ENCODE measurements at regions not wholly inside any gene's neighbourhood (a gene's known extent, or its start where the extent isn't known, plus 50 kb on each side); places are given as distances from the start of the nearest gene placed in this dataset.

- H4K20me1 ChIP-seq (ENCODE audit: low read depth, low read length) = no peaks in the 10 kb centered on the region
- H3K27me3 ChIP-seq (ENCODE audit: low read length) = no peaks in the 10 kb centered on the region
- H2AFZ ChIP-seq (ENCODE audit: low read depth, low read length, severe bottlenecking) = no peak overlapping the region
- H3K9me3 ChIP-seq (ENCODE audit: insufficient read depth, low read length) = no peaks in the 10 kb centered on the region
- no peaks in the 10 kb centered on the region for H3K36me3 ChIP-seq (ENCODE audit: low read length)
- no peak overlapping the region for H3K27ac ChIP-seq (ENCODE audit: low read depth, low read length)
- H3K4me2 ChIP-seq (ENCODE audit: low read depth, low read length, poor library complexity, severe bottlenecking) = no peak overlapping the region
- H3F3A ChIP-seq (ENCODE audit: insufficient read depth) = no peaks in the 10 kb centered on the region
- no peak overlapping the region for H3K9ac ChIP-seq (ENCODE audit: low read length)
- H3K9me2 ChIP-seq (replicated peaks; ENCODE audit: insufficient read depth, low read length) = no peaks in the 10 kb centered on the region
- TF ChIP-seq CTCF (IDR thresholded peaks at IDR 0.05; ENCODE audit: insufficient read depth, low read length, poor library complexity, severe bottlenecking) (no peak), EZH2phosphoT487 (conservative IDR thresholded peaks at IDR 0.05; ENCODE audit: low read length) (no peak)
- no peak overlapping the region for H3K4me3 ChIP-seq (ENCODE audit: insufficient read depth, low read length, poor library complexity, severe bottlenecking)
- no peaks in the 10 kb centered on the region for H3K79me2 ChIP-seq (ENCODE audit: insufficient read depth, low read length)
These were observed 77.2 kb downstream of the BTG1 start for GRCh38 chr12:92068459-92068858.

GRCh38 chr12:92065639-92066038, 80.0 kb downstream of the BTG1 start:
- no peak overlapping the region for H2AFZ ChIP-seq (ENCODE audit: low read depth, low read length, severe bottlenecking)
- H3K36me3 ChIP-seq (ENCODE audit: low read length) = no peaks in the 10 kb centered on the region
- H3K9me2 ChIP-seq (replicated peaks; ENCODE audit: insufficient read depth, low read length) = no peaks in the 10 kb centered on the region
- H3F3A ChIP-seq (ENCODE audit: insufficient read depth) = no peaks in the 10 kb centered on the region
- H3K27me3 ChIP-seq (ENCODE audit: low read length) = no peaks in the 10 kb centered on the region
- H3K27ac ChIP-seq (ENCODE audit: low read depth, low read length) = no peak overlapping the region
- no peak overlapping the region for H3K4me2 ChIP-seq (ENCODE audit: low read depth, low read length, poor library complexity, severe bottlenecking)
- no peaks in the 10 kb centered on the region for H4K20me1 ChIP-seq (ENCODE audit: low read depth, low read length)
- no peaks in the 10 kb centered on the region for H3K79me2 ChIP-seq (ENCODE audit: insufficient read depth, low read length)
- TF ChIP-seq EZH2phosphoT487 (conservative IDR thresholded peaks at IDR 0.05; ENCODE audit: low read length) (no peak), CTCF (IDR thresholded peaks at IDR 0.05; ENCODE audit: insufficient read depth, low read length, poor library complexity, severe bottlenecking) (no peak)
- no peak overlapping the region for H3K4me3 ChIP-seq (ENCODE audit: insufficient read depth, low read length, poor library complexity, severe bottlenecking)
- no peak overlapping the region for H3K9ac ChIP-seq (ENCODE audit: low read length)
- no peaks in the 10 kb centered on the region for H3K9me3 ChIP-seq (ENCODE audit: insufficient read depth, low read length)

GRCh38 chr12:92065018-92065499, 80.6 kb downstream of the BTG1 start:
- no peaks in the 10 kb centered on the region for H4K20me1 ChIP-seq (ENCODE audit: low read depth, low read length)
- H3F3A ChIP-seq (ENCODE audit: insufficient read depth) = no peaks in the 10 kb centered on the region
- H3K9me2 ChIP-seq (replicated peaks; ENCODE audit: insufficient read depth, low read length) = no peaks in the 10 kb centered on the region
- no peak overlapping the region for H3K4me3 ChIP-seq (ENCODE audit: insufficient read depth, low read length, poor library complexity, severe bottlenecking)
- H3K27me3 ChIP-seq (ENCODE audit: low read length) = no peaks in the 10 kb centered on the region
- TF ChIP-seq EZH2phosphoT487 (conservative IDR thresholded peaks at IDR 0.05; ENCODE audit: low read length) = no peak
- no peaks in the 10 kb centered on the region for H3K9me3 ChIP-seq (ENCODE audit: insufficient read depth, low read length)
- no peaks in the 10 kb centered on the region for H3K36me3 ChIP-seq (ENCODE audit: low read length)
- H3K79me2 ChIP-seq (ENCODE audit: insufficient read depth, low read length) = no peaks in the 10 kb centered on the region
- no peak overlapping the region for H3K9ac ChIP-seq (ENCODE audit: low read length)
- no peak overlapping the region for H2AFZ ChIP-seq (ENCODE audit: low read depth, low read length, severe bottlenecking)
- no peak overlapping the region for H3K27ac ChIP-seq (ENCODE audit: low read depth, low read length)
- no peak overlapping the region for H3K4me2 ChIP-seq (ENCODE audit: low read depth, low read length, poor library complexity, severe bottlenecking)

- Histone ChIP-seq H3K4me3 (ENCODE audit: insufficient read depth, low read length, poor library complexity, severe bottlenecking) (no peak overlapping the region), H4K20me1 (ENCODE audit: low read depth, low read length) (no peaks in the 10 kb centered on the region), H2AFZ (ENCODE audit: low read depth, low read length, severe bottlenecking) (no peak overlapping the region), H3K79me2 (ENCODE audit: insufficient read depth, low read length) (no peaks in the 10 kb centered on the region), H3K9me2 (replicated peaks; ENCODE audit: insufficient read depth, low read length) (no peaks in the 10 kb centered on the region), H3K9ac (ENCODE audit: low read length) (no peak overlapping the region), H3F3A (ENCODE audit: insufficient read depth) (no peaks in the 10 kb centered on the region), H3K4me2 (ENCODE audit: low read depth, low read length, poor library complexity, severe bottlenecking) (no peak overlapping the region), H3K27ac (ENCODE audit: low read depth, low read length) (no peak overlapping the region), H3K36me3 (ENCODE audit: low read length) (no peaks in the 10 kb centered on the region), H3K9me3 (ENCODE audit: insufficient read depth, low read length) (no peaks in the 10 kb centered on the region), H3K27me3 (ENCODE audit: low read length) (no peaks in the 10 kb centered on the region)
- TF ChIP-seq CTCF (IDR thresholded peaks at IDR 0.05; ENCODE audit: insufficient read depth, low read length, poor library complexity, severe bottlenecking) (no peak), EZH2phosphoT487 (conservative IDR thresholded peaks at IDR 0.05; ENCODE audit: low read length) (no peak)
These were observed 81.2 kb downstream of the BTG1 start for GRCh38 chr12:92064422-92064821.

Data from SU-DHL-6 (cell line).